22Rv1 (cell line): ENCODE measurements at regions not wholly inside any gene's neighbourhood (a gene's known extent, or its start where the extent isn't known, plus 50 kb on each side); places are given as distances from the start of the nearest gene placed in this dataset.

Experiments
- ZFX ChIP-seq: fragments of 450-650 bp; IDR thresholded peaks from 2 replicates; pipeline ENCODE4 v1.6.1; 2017; ENCODE audit warnings: antibody characterized with exemption, borderline replicate concordance
- TF ChIP-seq, protein P1 (sequence below): fragments of 450-650 bp; IDR thresholded peaks from 2 replicates; pipeline ENCODE4 v1.5.1; 2017; ENCODE audit warnings: mild to moderate bottlenecking

DNA sequence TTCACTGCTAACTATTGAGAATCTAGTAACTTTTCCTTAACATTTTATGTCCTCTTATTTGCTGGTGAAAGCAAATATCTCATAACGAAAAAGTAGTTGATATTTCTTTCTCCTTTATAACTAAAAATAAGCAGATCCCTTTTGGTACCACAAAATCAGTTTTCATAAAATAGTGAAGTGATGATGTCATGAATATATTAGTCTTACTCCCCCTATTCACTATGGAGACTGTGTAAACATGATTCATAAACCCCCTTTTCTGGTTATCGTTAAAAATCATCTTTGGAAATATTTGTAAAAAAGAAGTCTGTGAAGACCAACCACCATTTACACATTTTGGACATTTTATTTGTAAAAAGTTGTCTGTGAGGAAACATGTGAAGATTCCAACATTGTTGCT, 734.9 kb downstream of the NUP35 start:
- TF ChIP-seq, protein P1, sequence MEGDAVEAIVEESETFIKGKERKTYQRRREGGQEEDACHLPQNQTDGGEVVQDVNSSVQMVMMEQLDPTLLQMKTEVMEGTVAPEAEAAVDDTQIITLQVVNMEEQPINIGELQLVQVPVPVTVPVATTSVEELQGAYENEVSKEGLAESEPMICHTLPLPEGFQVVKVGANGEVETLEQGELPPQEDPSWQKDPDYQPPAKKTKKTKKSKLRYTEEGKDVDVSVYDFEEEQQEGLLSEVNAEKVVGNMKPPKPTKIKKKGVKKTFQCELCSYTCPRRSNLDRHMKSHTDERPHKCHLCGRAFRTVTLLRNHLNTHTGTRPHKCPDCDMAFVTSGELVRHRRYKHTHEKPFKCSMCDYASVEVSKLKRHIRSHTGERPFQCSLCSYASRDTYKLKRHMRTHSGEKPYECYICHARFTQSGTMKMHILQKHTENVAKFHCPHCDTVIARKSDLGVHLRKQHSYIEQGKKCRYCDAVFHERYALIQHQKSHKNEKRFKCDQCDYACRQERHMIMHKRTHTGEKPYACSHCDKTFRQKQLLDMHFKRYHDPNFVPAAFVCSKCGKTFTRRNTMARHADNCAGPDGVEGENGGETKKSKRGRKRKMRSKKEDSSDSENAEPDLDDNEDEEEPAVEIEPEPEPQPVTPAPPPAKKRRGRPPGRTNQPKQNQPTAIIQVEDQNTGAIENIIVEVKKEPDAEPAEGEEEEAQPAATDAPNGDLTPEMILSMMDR, result no peak
- TF ChIP-seq ZFX, result no peak
